ENCODE measurements at regions not wholly inside any gene's neighbourhood (a gene's known extent, or its start where the extent isn't known, plus 50 kb on each side); places are given as distances from the start of the nearest gene placed in this dataset.
A peak's percentile ranks its signal among the peaks of the same experiment; 100 is the strongest.

DNA sequence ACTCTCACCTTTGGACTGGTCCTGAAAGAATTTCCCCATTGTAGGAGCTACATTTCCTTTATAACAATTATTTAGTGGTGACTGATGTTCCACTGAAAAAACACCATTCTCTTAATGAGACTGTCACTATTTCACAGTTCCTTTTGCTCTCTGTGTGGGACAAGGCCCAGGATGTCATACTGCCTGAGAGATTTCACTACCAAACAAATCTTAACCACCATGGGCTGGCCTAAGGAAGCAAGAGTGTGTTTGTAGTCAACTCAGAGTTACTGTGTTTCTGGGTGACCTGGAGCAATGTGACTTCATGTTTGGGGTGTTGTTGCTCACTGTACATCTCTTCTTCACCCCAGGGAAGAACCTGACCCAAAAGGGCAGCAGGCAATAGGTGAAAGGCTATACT, 50.1 kb upstream of the ZNF608 start:
- in situ Hi-C loops (cut with HindIII; ENCODE audit: low pct_ligation_motif_present, low pct_unique_long_range_greater_than_20kb, low sequenced_read_pairs) = no loop called here
- DNase-seq = no peak

DNA sequence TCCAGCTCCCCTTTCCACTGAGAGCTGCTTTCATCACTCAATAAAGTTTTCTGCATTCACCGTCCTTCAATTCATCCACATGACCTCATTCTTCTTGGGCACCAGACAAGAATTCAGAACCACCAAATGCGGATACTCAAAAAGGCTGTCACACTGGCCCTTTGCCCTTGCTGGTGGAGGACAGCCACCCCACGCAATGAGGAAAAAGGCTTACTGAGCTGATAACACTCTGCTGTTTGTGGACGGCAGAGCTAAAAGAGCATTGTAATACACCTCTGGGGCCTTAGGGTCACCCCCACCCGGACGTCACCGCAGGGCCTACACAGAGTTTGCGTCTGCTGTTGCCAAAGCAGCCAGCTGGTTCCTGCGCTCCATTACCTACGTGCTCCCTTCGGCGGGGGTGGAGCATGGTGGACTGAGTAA, 51.2 kb upstream of the ZNF608 start:
- DNase-seq = no peak
- in situ Hi-C loops (cut with HindIII; ENCODE audit: low pct_ligation_motif_present, low pct_unique_long_range_greater_than_20kb, low sequenced_read_pairs) = no loop called here

DNA sequence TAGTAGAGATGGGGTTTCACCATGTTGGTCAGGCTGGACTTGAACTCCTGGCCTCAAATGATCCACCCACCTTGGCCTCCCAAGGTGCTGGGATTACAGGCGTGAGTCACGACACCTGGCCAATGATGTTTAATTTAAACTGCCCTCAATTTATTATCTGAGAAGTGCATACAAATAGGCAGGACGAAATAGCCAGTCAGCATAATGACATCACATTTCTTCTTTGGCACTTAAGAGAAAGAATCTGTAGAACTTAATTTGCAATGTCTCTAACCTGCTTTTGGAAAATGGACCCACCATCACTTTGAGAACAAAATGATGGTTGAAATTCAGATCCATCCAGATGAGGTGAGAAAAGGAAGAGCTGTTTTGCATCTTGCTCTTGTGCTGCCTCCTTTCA, 52.5 kb upstream of the ZNF608 start:
- in situ Hi-C loops (cut with HindIII; ENCODE audit: low pct_ligation_motif_present, low pct_unique_long_range_greater_than_20kb, low sequenced_read_pairs) = no loop called here
- no peak for DNase-seq

DNA sequence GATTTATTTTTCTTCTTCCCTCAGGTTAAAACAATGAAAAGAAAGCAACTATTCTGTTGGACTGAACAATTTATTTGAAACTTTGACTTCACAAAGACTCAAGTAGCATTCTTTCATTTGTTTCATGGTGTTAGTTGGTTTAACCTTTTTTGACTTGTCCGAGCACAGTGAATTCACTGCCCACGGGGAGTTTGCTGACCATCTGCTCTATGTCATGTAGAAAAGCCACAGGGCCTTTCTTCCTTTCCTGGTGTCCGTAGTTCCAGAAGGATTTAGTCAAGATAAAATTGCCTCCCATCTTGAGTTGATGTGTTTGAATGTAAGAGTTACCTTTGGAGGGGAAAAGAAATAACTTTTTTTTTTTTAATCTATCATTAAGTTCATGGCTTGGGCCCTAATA, 55.1 kb upstream of the ZNF608 start:
- in situ Hi-C loops (cut with HindIII; ENCODE audit: low pct_ligation_motif_present, low pct_unique_long_range_greater_than_20kb, low sequenced_read_pairs) = no loop called here
- DNase-seq = no peak

GRCh38 chr5:124803617-124804323, 57.3 kb upstream of the ZNF608 start:
- in situ Hi-C loops (cut with HindIII; ENCODE audit: low pct_ligation_motif_present, low pct_unique_long_range_greater_than_20kb, low sequenced_read_pairs) = no loop called here
- no peak for DNase-seq

DNA sequence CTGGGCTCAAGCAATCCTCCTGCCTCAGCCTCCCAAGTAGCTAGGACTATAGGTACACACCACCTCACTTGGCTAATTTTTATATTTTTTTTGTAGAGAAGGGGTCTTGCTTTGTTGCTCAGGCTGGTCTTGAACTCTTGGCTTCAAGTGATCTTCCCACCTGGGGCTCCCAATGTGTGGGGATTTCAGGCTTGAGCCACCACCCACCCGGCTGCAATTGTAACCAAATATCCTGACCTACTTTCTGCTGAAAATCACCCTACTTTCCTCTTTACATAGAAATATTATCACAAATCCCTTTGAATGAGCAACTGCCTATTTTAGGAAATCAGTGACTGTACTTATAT, 59.6 kb upstream of the ZNF608 start:
- DNase-seq = no peak
- in situ Hi-C loops (cut with HindIII; ENCODE audit: low pct_ligation_motif_present, low pct_unique_long_range_greater_than_20kb, low sequenced_read_pairs) = no loop called here

DNA sequence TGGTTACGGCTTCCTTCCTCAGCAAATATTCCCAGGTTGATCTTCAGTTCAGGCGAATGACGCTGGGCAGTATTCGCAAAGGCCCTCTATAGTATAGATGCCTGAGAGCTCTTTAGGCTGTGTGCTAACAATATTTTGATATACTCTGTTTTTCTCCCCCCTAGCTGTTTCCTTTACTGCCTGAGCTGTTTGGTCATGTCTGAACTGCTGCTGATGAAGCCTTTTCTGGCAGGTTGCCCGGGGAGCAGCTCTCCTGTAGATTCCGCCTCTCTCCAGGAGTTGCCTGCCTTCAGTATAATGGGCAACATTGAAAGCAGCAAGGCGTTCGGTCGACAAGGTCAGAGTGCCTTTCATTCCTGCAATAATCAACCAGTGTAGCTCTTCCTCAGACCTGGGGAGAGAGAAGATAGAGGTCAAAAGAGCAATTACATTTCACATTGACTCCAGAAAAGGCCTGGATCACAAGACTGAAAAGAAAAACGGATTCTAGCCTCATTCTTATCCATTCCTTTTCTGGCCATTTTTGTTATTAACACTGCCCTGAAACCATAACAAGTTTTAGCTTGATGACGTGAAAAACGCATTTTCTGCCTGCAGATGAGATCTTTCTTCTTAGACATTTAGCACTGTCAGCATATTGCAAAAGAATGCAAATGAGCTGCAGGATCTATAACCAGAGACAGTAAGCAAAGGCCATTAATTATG, 60.1 kb upstream of the ZNF608 start:
- DNase-seq = peak; percentile 77
- in situ Hi-C loops (cut with HindIII; ENCODE audit: low pct_ligation_motif_present, low pct_unique_long_range_greater_than_20kb, low sequenced_read_pairs) = no loop called here

GRCh38 chr5:124808842-124809268, 62.4 kb upstream of the ZNF608 start:
- no peak for DNase-seq
- in situ Hi-C loops (cut with HindIII; ENCODE audit: low pct_ligation_motif_present, low pct_unique_long_range_greater_than_20kb, low sequenced_read_pairs) = no loop called here

- in situ Hi-C loops (cut with HindIII; ENCODE audit: low pct_ligation_motif_present, low pct_unique_long_range_greater_than_20kb, low sequenced_read_pairs) = no loop called here
- DNase-seq = no peak
These were observed 64.1 kb upstream of the ZNF608 start for GRCh38 chr5:124810396-124811006.

- in situ Hi-C loops (cut with HindIII; ENCODE audit: low pct_ligation_motif_present, low pct_unique_long_range_greater_than_20kb, low sequenced_read_pairs) = no loop called here
- DNase-seq = no peak
These were observed 66.4 kb upstream of the ZNF608 start for GRCh38 chr5:124812771-124813358.

GRCh38 chr5:124816381-124816780, 69.9 kb upstream of the ZNF608 start:
- in situ Hi-C loops (cut with HindIII; ENCODE audit: low pct_ligation_motif_present, low pct_unique_long_range_greater_than_20kb, low sequenced_read_pairs) = no loop called here
- DNase-seq = no peak

- in situ Hi-C loops (cut with HindIII; ENCODE audit: low pct_ligation_motif_present, low pct_unique_long_range_greater_than_20kb, low sequenced_read_pairs) = no loop called here
- no peak for DNase-seq
These were observed 72.8 kb upstream of the ZNF608 start for GRCh38 chr5:124819201-124819600.

- no peak for DNase-seq
- in situ Hi-C loops (cut with HindIII; ENCODE audit: low pct_ligation_motif_present, low pct_unique_long_range_greater_than_20kb, low sequenced_read_pairs) = no loop called here
These were observed 76.2 kb upstream of the ZNF608 start for GRCh38 chr5:124822647-124823046.

GRCh38 chr5:124823380-124823779, 76.9 kb upstream of the ZNF608 start:
- no peak for DNase-seq
- in situ Hi-C loops (cut with HindIII; ENCODE audit: low pct_ligation_motif_present, low pct_unique_long_range_greater_than_20kb, low sequenced_read_pairs) = no loop called here

GRCh38 chr5:124824637-124825158, 78.3 kb upstream of the ZNF608 start:
- DNase-seq = no peak
- in situ Hi-C loops (cut with HindIII; ENCODE audit: low pct_ligation_motif_present, low pct_unique_long_range_greater_than_20kb, low sequenced_read_pairs) = no loop called here

DNA sequence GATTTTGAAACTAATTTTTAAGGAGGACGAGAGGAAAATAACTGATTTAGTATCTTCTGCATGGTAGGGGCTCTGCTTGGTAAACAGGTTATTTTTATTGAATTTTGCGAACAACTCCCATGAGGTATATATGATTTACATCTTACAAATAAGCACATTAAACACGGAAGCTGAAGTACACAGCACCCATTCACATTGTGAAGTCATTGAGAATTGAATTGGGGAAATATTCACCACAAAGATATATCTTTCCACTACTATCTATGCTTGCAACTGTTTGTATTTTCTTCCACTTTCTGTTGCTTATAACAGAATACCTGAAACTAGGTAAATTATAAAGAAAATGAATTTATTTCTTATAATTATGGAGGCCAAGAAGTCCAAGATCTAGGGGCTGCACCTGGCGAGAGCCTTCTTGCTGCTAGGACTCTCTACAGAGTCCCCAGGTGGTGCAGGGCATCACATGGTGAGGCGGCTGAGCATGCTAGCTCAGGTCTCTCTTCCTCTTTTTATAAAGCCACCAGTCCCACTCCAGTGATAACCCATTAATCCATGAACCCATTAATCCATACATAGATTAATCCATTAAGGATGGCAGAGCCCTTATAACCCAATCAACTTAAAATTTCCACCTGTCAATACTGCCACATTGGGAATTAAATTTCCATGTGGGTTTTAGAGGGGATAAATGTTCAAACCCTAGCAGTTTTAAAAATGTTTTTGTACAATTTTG, 79.0 kb upstream of the ZNF608 start:
- DNase-seq = no peak

DNA sequence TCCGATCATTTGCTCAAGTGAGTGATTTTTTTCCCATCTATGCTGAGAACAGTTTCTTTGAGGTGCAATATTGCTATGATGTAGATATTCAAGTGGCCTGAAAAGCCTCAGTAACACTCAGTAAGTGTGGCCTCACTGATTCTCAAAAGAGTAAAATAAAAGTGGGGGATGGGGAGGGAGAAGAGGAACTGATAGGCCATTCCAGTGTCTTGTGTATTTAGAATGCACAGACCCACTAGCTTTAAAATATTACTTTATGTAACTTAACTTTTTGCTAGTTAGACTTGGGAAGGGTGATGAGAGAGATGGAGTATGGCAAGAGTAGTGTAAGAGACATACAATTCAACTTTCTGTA, 79.5 kb upstream of the ZNF608 start:
- DNase-seq = no peak
- in situ Hi-C loops (cut with HindIII; ENCODE audit: low pct_ligation_motif_present, low pct_unique_long_range_greater_than_20kb, low sequenced_read_pairs) = no loop called here

More for the DNA sequence above, 79.0 kb upstream of the ZNF608 start:
- in situ Hi-C loops (cut with HindIII; ENCODE audit: low pct_ligation_motif_present, low pct_unique_long_range_greater_than_20kb, low sequenced_read_pairs) = no loop called here

- no peak for DNase-seq
- in situ Hi-C loops (cut with HindIII; ENCODE audit: low pct_ligation_motif_present, low pct_unique_long_range_greater_than_20kb, low sequenced_read_pairs) = no loop called here
These were observed 82.3 kb upstream of the ZNF608 start for GRCh38 chr5:124828731-124829234.
